Activated naive CD8-positive, alpha-beta T cell treated with anti-CD3 and anti-CD28 coated beads, Interleukin-2, amount 50 U/mL, for 24 hours (primary cell): ENCODE measurements at regions not wholly inside any gene's neighbourhood (a gene's known extent, or its start where the extent isn't known, plus 50 kb on each side); places are given as distances from the start of the nearest gene placed in this dataset.
"Not testable (repeated sequence)": the region's sequence is repeated elsewhere in the genome, so short reads cannot be mapped to it uniquely, and the experiment has no call there.

Source experiments
- ATAC-seq: fragments of 150-1000 bp; cut with Tn5 transposase; one replicate; pipeline ENCODE4 v1.10.0; 2021
- DNase-seq: peaks from one replicate; pipeline ENCODE4 v3.0.0; 2021
- H3K27ac Mint-ChIP-seq: one replicate; pipeline ENCODE4 v1.8.0; 2021; ENCODE audit warnings: mild to moderate bottlenecking, mixed read lengths
- H3K27me3 Mint-ChIP-seq: one replicate; pipeline ENCODE4 v1.8.0; 2021; ENCODE audit warnings: mixed read lengths
- H3K36me3 Mint-ChIP-seq: one replicate; pipeline ENCODE4 v1.8.0; 2021; ENCODE audit warnings: low read depth, mixed read lengths
- H3K4me1 Mint-ChIP-seq: one replicate; pipeline ENCODE4 v1.8.0; 2021; ENCODE audit warnings: mixed read lengths
- H3K4me3 Mint-ChIP-seq: one replicate; pipeline ENCODE4 v1.8.0; 2021; ENCODE audit warnings: mild to moderate bottlenecking, moderate library complexity, mixed read lengths
- H3K9me3 Mint-ChIP-seq: one replicate; pipeline ENCODE4 v1.8.0; 2021; ENCODE audit warnings: mixed read lengths

GRCh38 chr5:89826938-89827337 is 582.6 kb downstream of the CETN3 start:
- Mint-ChIP-seq H3K36me3 (no peaks in the 10 kb centered on the region), H3K27me3 (no peaks in the 10 kb centered on the region), H3K4me1 (peaks cover 2% of the 10 kb centered on the region), H3K9me3 (no peaks in the 10 kb centered on the region), H3K4me3 (no peak overlapping the region), H3K27ac (no peak overlapping the region)
- DNase-seq, result no peak
- no peak for ATAC-seq

DNA sequence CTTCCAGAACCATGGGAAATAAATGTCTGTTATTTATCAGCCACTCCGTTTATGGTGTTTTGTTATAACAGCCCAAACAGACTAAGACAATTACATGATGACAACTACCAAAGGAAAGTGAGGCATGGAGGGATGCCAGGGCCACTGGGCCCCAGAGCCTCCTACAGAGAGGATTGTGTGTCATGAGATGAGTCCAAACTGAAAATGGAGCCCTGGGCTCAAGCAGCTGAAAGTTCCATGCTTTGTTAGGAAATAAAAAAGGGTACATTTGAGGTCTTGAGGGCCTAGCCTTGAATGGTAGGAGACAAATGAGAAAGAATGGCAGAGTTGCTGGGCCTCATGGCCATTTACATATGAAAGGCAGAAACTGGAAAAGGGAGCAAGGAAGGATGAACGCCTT is 586.5 kb downstream of the CETN3 start:
- no peaks in the 10 kb centered on the region for H3K9me3 Mint-ChIP-seq
- no peak overlapping the region for H3K4me3 Mint-ChIP-seq
- no peak for ATAC-seq
- H3K36me3 Mint-ChIP-seq, result no peaks in the 10 kb centered on the region
- H3K27ac Mint-ChIP-seq, result no peak overlapping the region
- H3K27me3 Mint-ChIP-seq, result no peaks in the 10 kb centered on the region
- no peak for DNase-seq
- peaks cover 2% of the 10 kb centered on the region for H3K4me1 Mint-ChIP-seq

GRCh38 chr5:89817841-89818240 is 591.7 kb downstream of the CETN3 start:
- Mint-ChIP-seq H3K4me1 (no peaks in the 10 kb centered on the region), H3K4me3 (no peak overlapping the region), H3K9me3 (no peaks in the 10 kb centered on the region), H3K27ac (no peak overlapping the region), H3K36me3 (no peaks in the 10 kb centered on the region), H3K27me3 (no peaks in the 10 kb centered on the region)
- ATAC-seq, result no peak
- no peak for DNase-seq

GRCh38 chr5:89816038-89816437 is 593.5 kb downstream of the CETN3 start:
- ATAC-seq, result no peak
- no peak overlapping the region for H3K4me3 Mint-ChIP-seq
- no peaks in the 10 kb centered on the region for H3K27me3 Mint-ChIP-seq
- H3K27ac Mint-ChIP-seq, result no peak overlapping the region
- H3K4me1 Mint-ChIP-seq, result no peaks in the 10 kb centered on the region
- H3K36me3 Mint-ChIP-seq, result no peaks in the 10 kb centered on the region
- DNase-seq, result no peak
- H3K9me3 Mint-ChIP-seq, result no peaks in the 10 kb centered on the region

GRCh38 chr5:89800735-89801134 is 608.8 kb downstream of the CETN3 start:
- not testable (repeated sequence) for H3K4me3 Mint-ChIP-seq, H3K27me3 Mint-ChIP-seq, ATAC-seq, H3K27ac Mint-ChIP-seq, H3K4me1 Mint-ChIP-seq, H3K36me3 Mint-ChIP-seq, DNase-seq
- H3K9me3 Mint-ChIP-seq, result peaks cover 14% of the 10 kb centered on the region

DNA sequence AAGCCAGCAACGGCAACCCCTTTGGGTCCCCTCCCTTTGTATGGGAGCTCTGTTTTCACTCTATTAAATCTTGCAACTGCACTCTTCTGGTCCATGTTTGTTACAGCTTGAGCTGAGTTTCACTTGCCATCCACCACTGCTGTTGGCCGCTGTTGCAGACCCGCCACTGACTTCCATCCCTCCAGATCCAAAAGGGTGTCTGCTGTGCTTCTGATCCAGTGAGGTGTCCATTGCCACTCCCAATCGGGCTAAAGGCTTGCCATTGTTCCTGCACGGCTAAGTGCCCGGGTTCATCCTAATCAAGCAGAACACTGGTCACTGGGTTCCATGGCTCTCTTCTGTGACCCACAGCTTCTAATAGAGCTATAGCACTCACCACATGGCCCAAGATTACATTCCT is 615.1 kb downstream of the CETN3 start:
- not testable (repeated sequence) for H3K36me3 Mint-ChIP-seq, H3K4me1 Mint-ChIP-seq, H3K27me3 Mint-ChIP-seq, ATAC-seq, H3K27ac Mint-ChIP-seq, H3K4me3 Mint-ChIP-seq, H3K9me3 Mint-ChIP-seq, DNase-seq

GRCh38 chr5:89779734-89780133 is 629.8 kb downstream of the CETN3 start:
- peaks cover 43% of the 10 kb centered on the region for H3K9me3 Mint-ChIP-seq
- not testable (repeated sequence) for H3K27ac Mint-ChIP-seq, ATAC-seq, H3K4me3 Mint-ChIP-seq, H3K36me3 Mint-ChIP-seq, H3K27me3 Mint-ChIP-seq, H3K4me1 Mint-ChIP-seq, DNase-seq

DNA sequence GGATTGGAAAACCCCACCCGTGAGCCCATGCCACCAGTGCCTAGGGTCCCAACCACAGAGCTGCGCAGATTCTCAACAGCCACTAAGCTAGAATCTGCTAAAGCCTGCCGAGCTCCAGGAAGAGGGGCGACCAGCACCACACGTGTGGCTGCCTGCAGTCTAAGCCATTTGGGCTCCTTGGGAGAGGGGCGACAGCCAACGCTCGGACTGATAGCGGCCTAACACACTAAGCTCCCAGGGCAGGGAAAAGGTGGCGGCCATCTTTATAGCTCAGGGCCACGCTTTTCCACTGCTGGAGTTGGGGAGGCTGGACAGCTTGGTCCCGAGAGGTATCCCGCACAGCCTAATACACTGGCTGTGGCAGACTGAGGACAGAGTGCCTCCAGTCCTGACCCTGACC is 631.8 kb downstream of the CETN3 start:
- ATAC-seq, result no peak
- H3K36me3 Mint-ChIP-seq, result peaks cover 1% of the 10 kb centered on the region
- H3K4me1 Mint-ChIP-seq, result no peaks in the 10 kb centered on the region
- no peak overlapping the region for H3K4me3 Mint-ChIP-seq
- no peak overlapping the region for H3K27ac Mint-ChIP-seq
- no peaks in the 10 kb centered on the region for H3K27me3 Mint-ChIP-seq
- DNase-seq, result no peak
- H3K9me3 Mint-ChIP-seq, result peaks cover 49% of the 10 kb centered on the region

- Mint-ChIP-seq H3K27me3 (no peaks in the 10 kb centered on the region), H3K4me3 (no peak overlapping the region), H3K27ac (no peak overlapping the region), H3K4me1 (no peaks in the 10 kb centered on the region), H3K9me3 (peaks cover 14% of the 10 kb centered on the region), H3K36me3 (no peaks in the 10 kb centered on the region)
- DNase-seq (no peak), ATAC-seq (no peak)
Measured at GRCh38 chr5:89769975-89770374, 639.6 kb downstream of the CETN3 start.

DNA sequence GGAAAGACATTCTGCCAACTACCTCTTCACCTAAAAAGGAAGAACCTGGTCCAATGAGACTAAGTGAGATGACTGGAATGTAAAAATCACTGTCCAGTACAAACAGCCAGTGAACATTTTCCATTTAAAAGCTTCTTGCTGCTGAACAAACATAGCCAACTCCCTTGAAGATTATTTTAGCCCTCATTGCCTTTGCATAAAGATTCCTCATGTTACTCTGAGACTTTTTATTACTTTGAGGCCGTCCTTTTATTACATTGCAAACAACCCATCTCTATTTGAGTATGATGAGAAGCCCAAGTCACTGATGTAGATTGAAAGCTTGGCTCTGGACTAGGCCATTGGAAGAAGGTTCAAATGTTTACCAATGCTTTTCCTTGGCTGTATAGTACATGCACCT is 649.8 kb downstream of the CETN3 start:
- DNase-seq (no peak), ATAC-seq (no peak)
- no peak overlapping the region for H3K27ac Mint-ChIP-seq
- no peaks in the 10 kb centered on the region for H3K27me3 Mint-ChIP-seq
- H3K36me3 Mint-ChIP-seq, result no peaks in the 10 kb centered on the region
- no peaks in the 10 kb centered on the region for H3K9me3 Mint-ChIP-seq
- no peak overlapping the region for H3K4me3 Mint-ChIP-seq
- H3K4me1 Mint-ChIP-seq, result no peaks in the 10 kb centered on the region

DNA sequence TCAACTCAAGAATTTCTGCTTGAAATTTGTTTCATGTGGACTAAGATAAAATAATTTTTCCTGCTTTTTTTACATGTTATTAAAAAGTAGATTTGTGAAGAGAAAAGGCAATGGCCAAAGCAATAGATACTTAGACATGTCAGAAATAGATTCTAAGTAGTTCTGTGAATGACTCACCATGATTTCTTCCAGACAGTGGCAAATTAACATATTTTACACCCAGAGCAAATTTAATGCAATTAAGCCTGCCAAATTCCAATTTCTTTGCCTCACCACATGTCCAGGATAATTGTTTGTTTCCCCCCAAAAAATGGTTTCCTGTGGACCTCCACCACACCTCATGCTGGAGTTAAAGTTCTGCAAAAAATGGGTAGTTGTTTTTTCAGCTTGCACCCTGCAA is 651.4 kb downstream of the CETN3 start:
- Mint-ChIP-seq H3K27ac (no peak overlapping the region), H3K27me3 (no peaks in the 10 kb centered on the region), H3K36me3 (no peaks in the 10 kb centered on the region), H3K9me3 (no peaks in the 10 kb centered on the region), H3K4me3 (no peak overlapping the region), H3K4me1 (no peaks in the 10 kb centered on the region)
- DNase-seq, result no peak
- no peak for ATAC-seq

DNA sequence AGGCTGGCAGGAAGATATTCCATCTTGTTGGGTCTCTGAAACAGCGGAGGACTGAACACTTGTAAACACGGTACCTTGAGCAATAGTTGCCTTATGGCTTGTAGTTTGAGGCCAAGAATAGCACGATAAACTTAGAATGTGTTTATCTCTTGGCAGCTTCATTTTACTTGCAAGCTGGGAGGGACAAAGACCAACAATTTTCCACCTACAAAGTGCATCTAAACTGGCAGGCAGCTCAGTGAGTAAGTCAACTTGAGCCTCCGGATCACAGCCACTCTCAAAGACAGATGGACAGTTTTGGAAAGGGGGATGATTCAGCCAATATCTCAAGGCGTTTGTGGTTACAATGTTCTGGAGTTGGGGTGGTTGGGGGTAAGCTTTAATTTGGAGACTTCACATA is 652.6 kb downstream of the CETN3 start:
- no peaks in the 10 kb centered on the region for H3K36me3 Mint-ChIP-seq
- no peak overlapping the region for H3K27ac Mint-ChIP-seq
- no peak overlapping the region for H3K4me3 Mint-ChIP-seq
- DNase-seq (no peak), ATAC-seq (no peak)
- no peaks in the 10 kb centered on the region for H3K4me1 Mint-ChIP-seq
- no peaks in the 10 kb centered on the region for H3K9me3 Mint-ChIP-seq
- no peaks in the 10 kb centered on the region for H3K27me3 Mint-ChIP-seq

DNA sequence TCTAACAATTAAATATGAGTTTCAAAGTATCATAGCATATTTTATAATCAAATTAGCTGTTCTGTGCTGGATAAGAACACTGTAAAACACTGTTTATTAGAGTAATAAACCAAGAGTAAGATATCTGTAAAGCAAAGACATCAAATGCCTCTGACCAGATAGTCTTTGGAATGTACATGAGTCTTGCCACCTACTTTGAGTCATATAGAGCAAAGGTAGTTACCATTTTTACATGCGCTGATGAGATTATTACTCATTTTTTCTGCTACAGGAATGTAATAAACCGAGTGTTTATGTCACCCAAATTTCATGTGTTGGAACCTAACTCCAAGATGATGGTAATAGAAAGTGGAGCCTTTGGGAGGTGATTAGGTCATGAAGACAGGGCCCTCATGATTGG is 654.5 kb downstream of the CETN3 start:
- no peak overlapping the region for H3K4me3 Mint-ChIP-seq
- no peaks in the 10 kb centered on the region for H3K36me3 Mint-ChIP-seq
- ATAC-seq (no peak), DNase-seq (no peak)
- H3K27me3 Mint-ChIP-seq, result no peaks in the 10 kb centered on the region
- H3K27ac Mint-ChIP-seq, result no peak overlapping the region
- H3K4me1 Mint-ChIP-seq, result no peaks in the 10 kb centered on the region
- H3K9me3 Mint-ChIP-seq, result no peaks in the 10 kb centered on the region

- no peak for ATAC-seq
- Mint-ChIP-seq H3K4me3 (no peak overlapping the region), H3K27ac (no peak overlapping the region), H3K27me3 (no peaks in the 10 kb centered on the region), H3K36me3 (no peaks in the 10 kb centered on the region), H3K9me3 (no peaks in the 10 kb centered on the region), H3K4me1 (no peaks in the 10 kb centered on the region)
- DNase-seq, result no peak
Measured at GRCh38 chr5:89735082-89735481, 674.5 kb downstream of the CETN3 start.

GRCh38 chr5:89733772-89734171 is 675.8 kb downstream of the CETN3 start:
- ATAC-seq (no peak), DNase-seq (no peak)
- Mint-ChIP-seq H3K9me3 (peaks cover 6% of the 10 kb centered on the region), H3K4me3 (no peak overlapping the region), H3K36me3 (no peaks in the 10 kb centered on the region), H3K27me3 (no peaks in the 10 kb centered on the region), H3K27ac (no peak overlapping the region), H3K4me1 (peaks cover 2% of the 10 kb centered on the region)

DNA sequence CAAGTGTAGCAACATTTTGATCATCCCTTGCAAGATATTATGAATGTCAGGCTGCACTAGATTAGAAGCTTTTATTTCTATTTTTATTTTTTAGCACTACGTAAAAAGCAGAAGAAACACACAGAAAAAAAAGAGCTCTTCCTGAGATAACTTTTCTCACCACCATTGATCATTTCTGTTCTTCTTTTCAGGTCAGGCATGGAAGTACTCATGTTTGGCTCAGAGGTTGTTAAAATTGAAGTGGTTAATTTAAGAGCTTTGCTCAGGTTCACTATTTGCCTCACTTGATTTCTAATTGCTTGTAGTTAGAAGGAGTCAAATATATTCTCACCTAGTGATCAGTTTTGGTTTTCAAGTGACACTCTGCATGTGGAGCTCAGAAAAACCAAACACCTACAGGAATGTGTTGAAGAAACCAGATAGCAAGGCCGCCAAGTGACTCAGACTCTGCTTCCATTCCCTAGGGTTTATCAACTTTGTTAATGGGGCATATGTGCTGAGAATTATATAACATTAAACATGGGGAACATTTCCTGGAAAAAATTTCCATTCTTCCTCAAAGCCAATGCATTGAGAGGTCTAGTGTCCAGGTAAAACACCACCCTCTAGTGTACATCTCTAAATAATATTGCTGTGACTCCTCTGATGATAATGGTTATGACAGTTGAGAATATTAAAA is 679.8 kb downstream of the CETN3 start:
- Mint-ChIP-seq H3K27me3 (no peaks in the 10 kb centered on the region), H3K4me3 (no peak overlapping the region), H3K9me3 (peaks cover 6% of the 10 kb centered on the region), H3K36me3 (no peaks in the 10 kb centered on the region), H3K4me1 (peaks cover 7% of the 10 kb centered on the region), H3K27ac (no peak overlapping the region)
- ATAC-seq (no peak), DNase-seq (no peak)
